HEK293 (cell line): ENCODE measurements at regions not wholly inside any gene's neighbourhood (a gene's known extent, or its start where the extent isn't known, plus 50 kb on each side); places are given as distances from the start of the nearest gene placed in this dataset.
"Not testable (repeated sequence)": the region's sequence is repeated elsewhere in the genome, so short reads cannot be mapped to it uniquely, and the experiment has no call there.

Experiments used
- CTCF ChIA-PET: fragments of 350-600 bp; formaldehyde crosslinking; extraction: SDS; loops from one replicate; lab custom pipeline; 2021; ENCODE audit warnings: antibody characterized with exemption; lab: Yijun Ruan, JAX
- POLR2A ChIA-PET: fragments of 300-600 bp; formaldehyde crosslinking; extraction: SDS; loops from one replicate; lab custom pipeline; 2020; ENCODE audit warnings: antibody characterized with exemption, inconsistent platforms; lab: Yijun Ruan, JAX
- H3K27ac ChIP-seq: fragments of 200-500 bp; sonication (Bioruptor generic); 2 replicates; pipeline ENCODE4 v1.5.1; 2014; ENCODE audit warnings: low read depth, low read length, control low read depth, inconsistent platforms; ENCODE audit errors: extremely low read depth
- H3K36me3 ChIP-seq, 2 experiments: fragments of 200-500 bp in 1 of 2; sonication (Bioruptor generic) in 1 of 2; 1 replicate in 1 of 2; 2 replicates in 1 of 2; pipeline ENCODE4 v1.5.1; 2014 to 2017; ENCODE audit warnings: inconsistent platforms in 2 of 2, low read length in 2 of 2; ENCODE audit not compliant: control insufficient read depth in 2 of 2, insufficient read depth in 1 of 2
- H3K4me1 ChIP-seq: fragments of 200-500 bp; sonication (Bioruptor generic); 2 replicates; pipeline ENCODE4 v1.5.1; 2014; ENCODE audit warnings: mild to moderate bottlenecking, low read length, inconsistent platforms; ENCODE audit not compliant: control insufficient read depth, insufficient read depth
- H3K4me3 ChIP-seq: 2 replicates; pipeline ENCODE4 v1.5.1; 2011; ENCODE audit warnings: low read depth, mild to moderate bottlenecking, control low read depth, low read length, moderate library complexity
- H3K9me3 ChIP-seq: fragments of 200-500 bp; sonication (Bioruptor generic); 2 replicates; pipeline ENCODE4 v1.5.1; 2014; ENCODE audit warnings: low read depth, low read length, inconsistent platforms; ENCODE audit not compliant: control insufficient read depth, insufficient read depth
- FEZF1 ChIP-seq: fragments of 450-650 bp; formaldehyde crosslinking; IDR thresholded peaks from 2 replicates; pipeline ENCODE4 v1.5.1; 2016; ENCODE audit warnings: missing biosample characterization, missing genetic modification characterization
- GLI4 ChIP-seq: fragments of 450-650 bp; formaldehyde crosslinking; IDR thresholded peaks from 2 replicates; pipeline ENCODE4 v1.5.1; 2016; ENCODE audit warnings: missing biosample characterization, missing genetic modification characterization
- MEIS1 ChIP-seq: sonication (generic); formaldehyde crosslinking; IDR thresholded peaks from 2 replicates; pipeline ENCODE4 v1.8.1; 2022; ENCODE audit warnings: missing genetic modification reagents, mild to moderate bottlenecking, borderline replicate concordance
- MZF1 ChIP-seq: fragments of 450-650 bp; formaldehyde crosslinking; IDR thresholded peaks from 2 replicates; pipeline ENCODE4 v1.5.1; 2017; ENCODE audit warnings: missing biosample characterization, missing genetic modification characterization, borderline replicate concordance
- PRDM1 ChIP-seq: fragments of 450-650 bp; formaldehyde crosslinking; IDR thresholded peaks from 2 replicates; pipeline ENCODE4; 2016; ENCODE audit warnings: missing biosample characterization, missing genetic modification characterization
- SETDB1 ChIP-seq: IDR thresholded peaks from one replicate; pipeline ENCODE4 v1.6.1; 2017; ENCODE audit warnings: mild to moderate bottlenecking, low read length, moderate library complexity, mixed read lengths; ENCODE audit not compliant: insufficient read length
- WT1 ChIP-seq: fragments of 450-650 bp; formaldehyde crosslinking; IDR thresholded peaks from 2 replicates; pipeline ENCODE4 v1.5.1; 2016; ENCODE audit warnings: missing biosample characterization, missing genetic modification characterization
- ZBTB49 ChIP-seq: fragments of 450-650 bp; formaldehyde crosslinking; IDR thresholded peaks from 2 replicates; pipeline ENCODE4 v1.5.1; 2016; ENCODE audit warnings: missing biosample characterization, missing genetic modification characterization, low read depth
- ZBTB6 ChIP-seq: fragments of 450-650 bp; formaldehyde crosslinking; IDR thresholded peaks from 2 replicates; pipeline ENCODE4 v1.5.1; 2017; ENCODE audit warnings: missing biosample characterization, missing genetic modification characterization
- ZFP3 ChIP-seq: fragments of 450-650 bp; formaldehyde crosslinking; IDR thresholded peaks from 2 replicates; pipeline ENCODE4 v1.5.1; 2016; ENCODE audit warnings: low read depth, missing biosample characterization, missing genetic modification characterization
- ZFP37 ChIP-seq: fragments of 450-650 bp; formaldehyde crosslinking; IDR thresholded peaks from 2 replicates; pipeline ENCODE4 v1.5.1; 2016; ENCODE audit warnings: missing biosample characterization, missing genetic modification characterization
- ZNF133 ChIP-seq: fragments of 450-650 bp; formaldehyde crosslinking; IDR thresholded peaks from 2 replicates; pipeline ENCODE4 v1.5.1; 2016; ENCODE audit warnings: missing biosample characterization, missing genetic modification characterization
- ZNF155 ChIP-seq: fragments of 450-650 bp; formaldehyde crosslinking; IDR thresholded peaks from 2 replicates; pipeline ENCODE4 v1.5.1; 2016; ENCODE audit warnings: missing biosample characterization, missing genetic modification characterization
- ZNF221 ChIP-seq: fragments of 450-650 bp; formaldehyde crosslinking; IDR thresholded peaks from 2 replicates; pipeline ENCODE4 v1.5.1; 2017; ENCODE audit warnings: missing biosample characterization, missing genetic modification characterization, borderline replicate concordance
- ZNF416 ChIP-seq: fragments of 450-650 bp; formaldehyde crosslinking; IDR thresholded peaks from 2 replicates; pipeline ENCODE4 v1.5.1; 2016; ENCODE audit warnings: missing biosample characterization, missing genetic modification characterization
- ZNF473 ChIP-seq: fragments of 450-650 bp; formaldehyde crosslinking; IDR thresholded peaks from 2 replicates; pipeline ENCODE4 v1.5.1; 2017; ENCODE audit warnings: missing biosample characterization, missing genetic modification characterization
- ZNF530 ChIP-seq: fragments of 450-650 bp; formaldehyde crosslinking; IDR thresholded peaks from 2 replicates; pipeline ENCODE4 v1.5.1; 2016; ENCODE audit warnings: low read depth, missing biosample characterization, missing genetic modification characterization
- ZNF645 ChIP-seq: fragments of 450-650 bp; formaldehyde crosslinking; IDR thresholded peaks from 2 replicates; pipeline ENCODE4; 2016; ENCODE audit warnings: missing biosample characterization, missing genetic modification characterization
- ZNF654 ChIP-seq: fragments of 450-650 bp; formaldehyde crosslinking; IDR thresholded peaks from 2 replicates; pipeline ENCODE4 v1.5.1; 2016; ENCODE audit warnings: low read depth, missing biosample characterization, missing genetic modification characterization
- ZNF664 ChIP-seq: fragments of 450-650 bp; formaldehyde crosslinking; IDR thresholded peaks from 2 replicates; pipeline ENCODE4 v1.5.1; 2016; ENCODE audit warnings: missing biosample characterization, missing genetic modification characterization
- ZNF707 ChIP-seq: fragments of 450-650 bp; formaldehyde crosslinking; IDR thresholded peaks from 2 replicates; pipeline ENCODE4 v1.5.1; 2016; ENCODE audit warnings: missing biosample characterization, missing genetic modification characterization
- ZNF776 ChIP-seq: fragments of 450-650 bp; formaldehyde crosslinking; IDR thresholded peaks from 2 replicates; pipeline ENCODE4 v1.5.0; 2017; ENCODE audit warnings: missing biosample characterization, missing genetic modification characterization, borderline replicate concordance
- ZSCAN30 ChIP-seq: fragments of 450-650 bp; IDR thresholded peaks from 2 replicates; pipeline ENCODE4 v1.5.1; 2018; ENCODE audit warnings: missing biosample characterization, mild to moderate bottlenecking, missing genetic modification characterization, moderate library complexity

GRCh38 chr1:102234753-102235359, 238.1 kb upstream of the OLFM3 start:
- ChIA-PET CTCF (no interaction called here), POLR2A (no interaction called here)
- Histone ChIP-seq H3K9me3 (no peaks in the 10 kb centered on the region), H3K4me1 (no peaks in the 10 kb centered on the region), H3K27ac (no peak overlapping the region), H3K36me3 (no peaks in the 10 kb centered on the region), H3K4me3 (no peak overlapping the region)
- TF ChIP-seq ZNF221 (tag by site-specific recombination) = no peak
- TF ChIP-seq ZNF133 (tag by site-specific recombination) = no peak
- no peak for TF ChIP-seq ZNF654 (tag by site-specific recombination)
- no peak for TF ChIP-seq ZFP37 (tag by site-specific recombination)
- TF ChIP-seq MEIS1 (CRISPR knock-in tag) = no peak
- no peak for TF ChIP-seq ZNF664 (tag by site-specific recombination)
- TF ChIP-seq MZF1 (tag by site-specific recombination) = no peak
- TF ChIP-seq ZNF155 = no peak
- no peak for TF ChIP-seq ZNF645 (tag by site-specific recombination)
- TF ChIP-seq SETDB1 = no peak
- no peak for TF ChIP-seq ZNF707
- no peak for TF ChIP-seq ZBTB6 (tag by site-specific recombination)
- TF ChIP-seq PRDM1 (tag by site-specific recombination) = no peak
- TF ChIP-seq ZNF530 = no peak
- no peak for TF ChIP-seq ZBTB49 (tag by site-specific recombination)
- no peak for TF ChIP-seq ZFP3

GRCh38 chr1:102219463-102219862, 222.7 kb upstream of the OLFM3 start:
- POLR2A ChIA-PET = no interaction called here
- Histone ChIP-seq H3K9me3 (no peaks in the 10 kb centered on the region), H3K4me3 (no peak overlapping the region), H3K4me1 (no peaks in the 10 kb centered on the region), H3K27ac (no peak overlapping the region), H3K36me3 (no peaks in the 10 kb centered on the region)
- no peak for TF ChIP-seq FEZF1 (tag by site-specific recombination)
- TF ChIP-seq WT1 (tag by site-specific recombination) = no peak
- TF ChIP-seq MEIS1 (CRISPR knock-in tag) = no peak
- TF ChIP-seq ZSCAN30 (tag by site-specific recombination) = no peak
- no peak for TF ChIP-seq GLI4 (tag by site-specific recombination)
- no peak for TF ChIP-seq ZNF416 (tag by site-specific recombination)
- TF ChIP-seq ZNF473 (tag by site-specific recombination) = no peak
- no peak for TF ChIP-seq ZNF776 (tag by site-specific recombination)
- CTCF ChIA-PET = no interaction called here

- H3K27ac ChIP-seq, H3K4me1 ChIP-seq, H3K9me3 ChIP-seq, H3K36me3 ChIP-seq, CTCF ChIA-PET, POLR2A ChIA-PET, H3K4me3 ChIP-seq: not testable (repeated sequence)
Observed at GRCh38 chr1:102210891-102211290, 214.2 kb upstream of the OLFM3 start.
